ENCODE measurements at regions not wholly inside any gene's neighbourhood (a gene's known extent, or its start where the extent isn't known, plus 50 kb on each side); places are given as distances from the start of the nearest gene placed in this dataset.
A peak's percentile ranks its signal among the peaks of the same experiment; 100 is the strongest.

- H3K14ac ChIP-seq (ENCODE audit: insufficient read length) = no peak overlapping the region
- CTCF ChIA-PET (ENCODE audit: partially characterized antibody) = interaction anchor here (0.6 to 4.1 kb wide), 45 partner anchors 8 to 491 kb away, joined by 3 to 37 read pairs (median 4); no protein-coding TSS in a partner anchor
- H3K23ac ChIP-seq (ENCODE audit: insufficient read length) = no peak overlapping the region
- no peak overlapping the region for H4K5ac ChIP-seq (ENCODE audit: insufficient read length, low read depth, low read length)
- FAIRE-seq = no peak
- no peak overlapping the region for H2BK15ac ChIP-seq (ENCODE audit: low read length)
- H3K27ac ChIP-seq (ENCODE audit: low read depth, low read length) = no peak overlapping the region
- no peaks in the 10 kb centered on the region for H4K20me1 ChIP-seq (replicated peaks in 1 of 2; ENCODE audit: control insufficient read depth in 1 of 2, insufficient read depth in 2 of 2, low read length in 2 of 2)
- no peak overlapping the region for H3K9ac ChIP-seq (replicated peaks in 1 of 4; ENCODE audit: extremely low read depth in 1 of 4, low read depth in 3 of 4, low read length in 3 of 4)
- H3K4ac ChIP-seq (replicated peaks; ENCODE audit: insufficient read length, low read depth, low read length) = no peak overlapping the region
- no peak overlapping the region for H3K18ac ChIP-seq (ENCODE audit: extremely low read depth, low read length)
- no peak overlapping the region for H3K56ac ChIP-seq (replicated peaks; ENCODE audit: insufficient read length, low read depth, low read length)
- no peaks in the 10 kb centered on the region for H3K27me3 ChIP-seq (replicated peaks in 1 of 4; ENCODE audit: control insufficient read depth in 3 of 4, extremely low read depth in 1 of 4, insufficient read depth in 3 of 4, low read length in 3 of 4)
- H3K9me3 ChIP-seq (ENCODE audit: insufficient read depth in 2 of 2, low read depth in 1 of 2, low read length in 1 of 2) = no peaks in the 10 kb centered on the region
- no peak overlapping the region for H4K91ac ChIP-seq (replicated peaks; ENCODE audit: insufficient read length, low read length)
- no peak overlapping the region for H2AK5ac ChIP-seq (ENCODE audit: low read depth, low read length)
- H2BK20ac ChIP-seq (ENCODE audit: low read length) = no peak overlapping the region
- H3K4me1 ChIP-seq (replicated peaks in 1 of 4; ENCODE audit: control insufficient read depth in 3 of 4, insufficient read depth in 4 of 4, low read length in 3 of 4) = peaks cover 0 to 2% (median 0%) of the 10 kb centered on the region in 4 experiments; a peak in 3 of 7 replicates
- no peaks in the 10 kb centered on the region for H3K23me2 ChIP-seq (ENCODE audit: low read depth, low read length)
- H3K4me2 ChIP-seq (ENCODE audit: insufficient read depth in 1 of 2, low read depth in 2 of 2, low read length in 2 of 2) = no peak overlapping the region
- no peak for DNase-seq (ENCODE audit: low read depth in 1 of 2, low spot score in 2 of 2)
- no peak overlapping the region for H2BK12ac ChIP-seq (ENCODE audit: low read depth, low read length)
- H3K36me3 ChIP-seq (ENCODE audit: control insufficient read depth in 2 of 4, insufficient read depth in 4 of 4, low read length in 3 of 4) = no peaks in the 10 kb centered on the region
- no peaks in the 10 kb centered on the region for H3K79me2 ChIP-seq (ENCODE audit: control insufficient read depth in 1 of 2, insufficient read depth in 2 of 2, low read length in 2 of 2)
- H3K4me3 ChIP-seq (ENCODE audit: extremely low read depth in 1 of 4, insufficient read depth in 2 of 4, low read depth in 3 of 4, low read length in 4 of 4) = no peak overlapping the region
- POLR2A ChIA-PET (ENCODE audit: partially characterized antibody) = no interaction called here
- H2BK5ac ChIP-seq (ENCODE audit: low read depth, low read length) = no peak overlapping the region
- 47% methylated on average over 4 of the region's 4 CpGs; no CpG with 5 or more reads in 1 of the 2 experiments for WGBS, 2 experiments (ENCODE audit: extremely low coverage in 1 of 2, insufficient coverage in 1 of 2, insufficient read length in 1 of 2, insufficient replicate concordance in 2 of 2, low coverage in 1 of 2, low lambda C conversion rate in 2 of 2, missing lambda C conversion rate in 1 of 2)
- H2AFZ ChIP-seq (ENCODE audit: low read length) = no peak overlapping the region
- H2BK120ac ChIP-seq (replicated peaks; ENCODE audit: low read depth, low read length) = no peak overlapping the region
- H4K8ac ChIP-seq (ENCODE audit: extremely low read depth, insufficient read depth, low read length) = no peak overlapping the region
- H3K79me1 ChIP-seq (ENCODE audit: low read depth, low read length) = no peaks in the 10 kb centered on the region
- TF ChIP-seq, protein P1, sequence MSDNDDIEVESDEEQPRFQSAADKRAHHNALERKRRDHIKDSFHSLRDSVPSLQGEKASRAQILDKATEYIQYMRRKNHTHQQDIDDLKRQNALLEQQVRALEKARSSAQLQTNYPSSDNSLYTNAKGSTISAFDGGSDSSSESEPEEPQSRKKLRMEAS (IDR thresholded peaks at IDR 0.05) = no peak
- no peak for TF ChIP-seq HDAC2 (IDR thresholded peaks at IDR 0.05; ENCODE audit: borderline replicate concordance in 1 of 2, low read depth in 2 of 2, low read length in 2 of 2)
- TF ChIP-seq RAD21 (IDR thresholded peaks at IDR 0.05 in 1 of 2, conservative IDR thresholded peaks at IDR 0.05 in 1 of 2; ENCODE audit: low read depth in 2 of 2, low read length in 2 of 2) = peak; percentile 36 to 56
- no peak for TF ChIP-seq SIN3A (conservative IDR thresholded peaks at IDR 0.05 in 1 of 2, IDR thresholded peaks at IDR 0.05 in 1 of 2; ENCODE audit: low read depth in 1 of 2, low read length in 2 of 2)
- TF ChIP-seq TCF12 (IDR thresholded peaks at IDR 0.05; ENCODE audit: low read depth, low read length) = no peak
- TF ChIP-seq POU5F1 (IDR thresholded peaks at IDR 0.05; ENCODE audit: low read depth, low read length) = no peak
- TF ChIP-seq TBP (IDR thresholded peaks at IDR 0.05; ENCODE audit: low read depth, low read length) = no peak
- TF ChIP-seq CTCF (IDR thresholded peaks at IDR 0.05; ENCODE audit: control extremely low read depth in 1 of 3, insufficient read depth in 1 of 3, low read depth in 1 of 3, low read length in 3 of 3) = peak; percentile 40 to 48 (median 44)
- TF ChIP-seq POLR2A (IDR thresholded peaks at IDR 0.05; ENCODE audit: control extremely low read depth in 1 of 2, low read depth in 2 of 2, low read length in 2 of 2) = no peak
- no peak for TF ChIP-seq SP4 (IDR thresholded peaks at IDR 0.05; ENCODE audit: low read length)
- no peak for TF ChIP-seq E2F6 (IDR thresholded peaks at IDR 0.05)
Measured at GRCh38 chr20:18904192-18904591, 90.6 kb downstream of the SCP2D1 start.

Data from H1 (cell line).